DOHH2 (cell line): ENCODE measurements at regions not wholly inside any gene's neighbourhood (a gene's known extent, or its start where the extent isn't known, plus 50 kb on each side); places are given as distances from the start of the nearest gene placed in this dataset.

Experiments used
- CTCF ChIP-seq: fragments of 200-600 bp; sonication (generic); IDR thresholded peaks from one replicate; pipeline ENCODE4 v1.5.1; 2014; ENCODE audit warnings: antibody characterized with exemption, mild to moderate bottlenecking, low read depth, low read length; ENCODE audit not compliant: poor library complexity, severe bottlenecking
- EZH2phosphoT487 ChIP-seq: fragments of 200-600 bp; sonication (generic); IDR thresholded peaks from 2 replicates; pipeline ENCODE4 v1.6.1; 2017; ENCODE audit warnings: borderline replicate concordance, mild to moderate bottlenecking, antibody characterized with exemption, low read length, moderate library complexity, mixed read lengths

GRCh38 chr20:63057171-63058117, 50.7 kb upstream of the BHLHE23 start:
- TF ChIP-seq CTCF, result no peak
- TF ChIP-seq EZH2phosphoT487, result no peak
